ENCODE measurements at regions not wholly inside any gene's neighbourhood (a gene's known extent, or its start where the extent isn't known, plus 50 kb on each side); places are given as distances from the start of the nearest gene placed in this dataset.
"Not testable (repeated sequence)": the region's sequence is repeated elsewhere in the genome, so short reads cannot be mapped to it uniquely, and the experiment has no call there.

DNA sequence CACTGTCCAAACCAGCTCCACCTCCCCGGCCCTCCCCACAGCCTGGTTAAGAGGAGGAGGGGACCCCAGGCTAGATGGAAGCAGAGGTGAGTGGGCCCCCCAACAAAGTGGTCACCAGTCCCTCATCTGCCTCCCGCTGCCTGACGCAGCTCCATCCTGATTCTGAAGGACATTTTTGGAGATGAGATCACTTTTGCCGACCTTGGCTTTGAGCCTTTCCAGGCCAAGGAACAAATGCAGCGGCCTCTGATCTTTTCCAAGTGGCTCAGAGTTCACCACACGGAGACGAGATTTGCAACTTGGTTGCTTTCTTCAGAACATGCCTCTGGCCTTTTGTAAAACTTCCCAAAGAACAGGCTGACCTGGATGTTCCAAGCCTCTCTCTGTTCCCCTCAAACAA, 223.1 kb downstream of the NPHP4 start:
- TF ChIP-seq, protein P1, sequence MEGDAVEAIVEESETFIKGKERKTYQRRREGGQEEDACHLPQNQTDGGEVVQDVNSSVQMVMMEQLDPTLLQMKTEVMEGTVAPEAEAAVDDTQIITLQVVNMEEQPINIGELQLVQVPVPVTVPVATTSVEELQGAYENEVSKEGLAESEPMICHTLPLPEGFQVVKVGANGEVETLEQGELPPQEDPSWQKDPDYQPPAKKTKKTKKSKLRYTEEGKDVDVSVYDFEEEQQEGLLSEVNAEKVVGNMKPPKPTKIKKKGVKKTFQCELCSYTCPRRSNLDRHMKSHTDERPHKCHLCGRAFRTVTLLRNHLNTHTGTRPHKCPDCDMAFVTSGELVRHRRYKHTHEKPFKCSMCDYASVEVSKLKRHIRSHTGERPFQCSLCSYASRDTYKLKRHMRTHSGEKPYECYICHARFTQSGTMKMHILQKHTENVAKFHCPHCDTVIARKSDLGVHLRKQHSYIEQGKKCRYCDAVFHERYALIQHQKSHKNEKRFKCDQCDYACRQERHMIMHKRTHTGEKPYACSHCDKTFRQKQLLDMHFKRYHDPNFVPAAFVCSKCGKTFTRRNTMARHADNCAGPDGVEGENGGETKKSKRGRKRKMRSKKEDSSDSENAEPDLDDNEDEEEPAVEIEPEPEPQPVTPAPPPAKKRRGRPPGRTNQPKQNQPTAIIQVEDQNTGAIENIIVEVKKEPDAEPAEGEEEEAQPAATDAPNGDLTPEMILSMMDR (IDR thresholded peaks at IDR 0.05; ENCODE audit: insufficient read depth, low read depth, low read length, missing control alignments): no peak
- DNase-seq (ENCODE audit: low read depth): no peak
- no peak overlapping the region for H3K4me3 ChIP-seq (ENCODE audit: low read depth, low read length)

DNA sequence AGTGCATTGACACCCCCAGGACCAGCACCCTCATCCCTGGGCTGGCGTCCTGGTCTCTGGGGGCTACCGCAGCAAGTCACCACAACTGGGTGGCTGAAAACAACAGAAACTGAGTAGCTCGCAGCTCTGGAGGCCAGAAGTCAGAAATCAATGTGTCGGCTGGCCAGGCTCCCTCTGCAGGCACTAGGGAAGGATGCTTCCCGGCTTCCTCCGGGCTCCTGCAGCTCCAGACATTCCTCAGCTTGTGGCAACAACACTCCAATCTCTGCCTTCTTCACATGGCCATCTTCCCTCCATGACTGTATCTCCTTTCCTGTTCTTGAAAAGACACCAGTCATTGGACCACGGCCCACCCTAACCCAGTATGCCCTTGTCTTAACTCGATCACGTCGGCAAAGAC, 224.2 kb downstream of the NPHP4 start:
- H3K4me3 ChIP-seq (ENCODE audit: low read depth, low read length): no peak overlapping the region
- DNase-seq (ENCODE audit: low read depth): no peak
- TF ChIP-seq, protein P1 (IDR thresholded peaks at IDR 0.05; ENCODE audit: insufficient read depth, low read depth, low read length, missing control alignments): no peak

DNA sequence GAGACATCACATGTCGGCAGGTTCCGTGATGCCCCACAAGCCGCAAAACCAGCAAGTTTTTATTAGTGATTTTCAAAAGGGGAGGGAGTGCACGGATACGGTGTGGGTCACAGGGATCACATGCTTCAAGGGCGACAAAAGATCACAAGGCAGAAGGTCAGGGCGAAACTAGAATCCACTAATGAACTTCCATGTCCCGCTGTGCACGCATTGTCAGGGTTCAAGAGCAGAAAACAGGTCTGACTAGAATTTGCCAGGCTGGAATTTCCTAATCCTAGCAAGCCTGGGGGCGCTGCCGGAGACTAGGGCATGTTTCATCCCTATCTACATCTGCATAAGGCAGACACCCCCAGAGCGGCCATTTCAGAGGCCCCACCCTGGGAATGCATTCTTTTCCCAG, 225.2 kb downstream of the NPHP4 start:
- not testable (repeated sequence) for DNase-seq (ENCODE audit: low read depth); H3K4me3 ChIP-seq (ENCODE audit: low read depth, low read length)

DNA sequence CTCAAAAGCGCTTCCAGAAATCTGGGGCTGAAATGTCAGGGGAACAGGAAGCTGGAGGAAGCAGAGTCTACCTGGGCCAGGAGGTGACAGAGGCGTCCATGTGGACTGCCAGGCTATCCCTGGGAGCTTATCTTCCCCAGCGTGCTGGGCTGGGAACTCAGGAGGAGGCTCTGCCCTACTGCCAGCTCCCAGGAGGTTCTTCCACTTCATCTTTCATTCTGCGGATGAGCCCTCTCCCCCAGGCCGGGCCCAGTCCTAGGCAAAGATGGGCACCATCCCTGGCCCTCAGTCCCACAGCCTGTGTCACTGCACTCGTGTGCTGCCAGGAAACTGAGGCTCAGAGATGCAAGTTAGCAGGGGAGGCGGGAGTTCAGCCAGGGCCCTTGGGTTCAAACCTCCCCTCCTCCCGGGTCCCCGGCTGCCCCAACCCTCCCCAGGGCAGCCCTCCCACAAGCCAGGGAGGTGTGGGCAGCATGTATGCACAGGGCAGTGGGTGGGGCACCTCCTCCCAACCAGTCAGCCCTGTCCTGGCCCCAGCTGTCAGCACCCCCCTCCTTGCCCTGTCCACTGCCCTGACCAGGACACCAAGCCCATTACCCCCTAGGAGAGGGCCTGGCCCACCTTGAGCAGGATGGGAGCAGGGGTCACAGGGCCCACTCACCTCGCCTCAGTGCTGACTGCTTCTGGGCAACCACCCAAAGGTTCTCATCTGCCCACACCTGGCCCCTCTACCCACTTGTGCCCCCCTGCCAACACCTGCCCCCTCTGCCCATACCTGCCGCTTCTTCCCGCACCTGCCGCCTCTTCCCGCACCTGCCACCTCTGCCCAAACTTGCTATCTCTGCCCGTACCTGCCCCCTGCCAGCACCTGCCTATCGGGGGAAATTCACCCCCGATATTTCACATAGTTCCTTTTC, 226.0 kb downstream of the NPHP4 start:
- TF ChIP-seq, protein P1 (IDR thresholded peaks at IDR 0.05; ENCODE audit: insufficient read depth, low read depth, low read length, missing control alignments): no peak
- no peak for DNase-seq (ENCODE audit: low read depth)
- no peak overlapping the region for H3K4me3 ChIP-seq (ENCODE audit: low read depth, low read length)

DNA sequence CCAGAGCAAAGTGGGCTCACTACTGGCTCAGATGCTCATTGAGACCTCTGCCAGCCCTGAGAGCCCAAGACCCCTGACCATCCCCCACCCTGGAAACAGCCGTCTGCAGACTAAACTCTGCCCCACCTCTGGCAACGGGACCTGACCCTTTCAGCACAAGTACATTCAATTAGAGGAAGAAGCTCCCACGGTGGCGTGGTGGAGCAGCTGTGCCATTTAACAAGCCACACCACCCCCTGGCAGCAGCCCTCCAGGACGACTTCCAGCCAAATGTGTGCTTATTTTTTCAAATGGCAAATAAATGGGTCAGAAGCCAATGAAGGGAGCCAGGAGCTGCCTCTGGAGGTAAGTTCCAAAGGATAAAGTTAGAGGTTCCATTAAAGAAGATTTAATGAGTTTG, 226.7 kb downstream of the NPHP4 start:
- TF ChIP-seq, protein P1 (IDR thresholded peaks at IDR 0.05; ENCODE audit: insufficient read depth, low read depth, low read length, missing control alignments): no peak
- DNase-seq (ENCODE audit: low read depth): no peak
- no peak overlapping the region for H3K4me3 ChIP-seq (ENCODE audit: low read depth, low read length)

DNA sequence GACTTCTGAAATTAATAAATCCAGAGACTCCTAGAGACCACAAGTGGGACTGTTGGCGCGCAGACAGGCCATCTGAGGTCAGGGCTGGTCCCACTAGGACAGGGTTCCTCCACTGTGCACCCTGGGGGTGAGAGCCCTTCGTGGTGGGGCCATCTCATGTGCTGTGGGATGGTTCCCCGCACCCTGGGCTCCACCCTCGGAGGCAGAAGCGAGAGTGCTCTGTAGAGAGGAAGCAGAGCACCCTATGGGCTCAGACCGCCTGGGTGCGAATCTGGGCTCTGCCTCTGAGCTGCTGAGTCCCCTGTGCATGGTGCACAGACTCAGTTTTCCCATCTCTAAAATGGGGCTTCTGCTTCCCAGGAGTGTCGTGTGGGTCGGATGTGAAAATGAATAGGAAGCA, 227.3 kb downstream of the NPHP4 start:
- TF ChIP-seq, protein P1 (IDR thresholded peaks at IDR 0.05; ENCODE audit: insufficient read depth, low read depth, low read length, missing control alignments): no peak
- H3K4me3 ChIP-seq (ENCODE audit: low read depth, low read length): no peak overlapping the region
- no peak for DNase-seq (ENCODE audit: low read depth)

DNA sequence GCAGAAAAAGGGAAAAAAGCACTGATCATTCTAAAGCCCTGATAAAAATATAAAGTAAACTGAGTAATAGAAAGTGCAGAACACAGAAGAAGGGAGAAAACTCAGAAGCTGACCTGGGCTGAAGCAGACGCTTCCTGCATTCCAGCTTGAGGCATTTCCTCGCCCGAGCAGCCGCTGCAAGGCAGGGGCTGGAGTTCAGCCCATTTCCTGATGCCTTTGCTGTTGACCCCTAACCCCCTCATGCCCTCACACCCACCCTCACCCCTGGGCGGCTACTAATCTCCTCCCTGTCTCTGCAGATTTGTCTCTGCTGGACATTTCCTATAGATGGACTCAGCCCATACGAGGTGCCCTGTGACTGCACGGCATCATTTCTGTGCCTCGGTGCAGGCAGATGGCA, 227.8 kb downstream of the NPHP4 start:
- H3K4me3 ChIP-seq (ENCODE audit: low read depth, low read length): no peak overlapping the region
- no peak for DNase-seq (ENCODE audit: low read depth)
- TF ChIP-seq, protein P1 (IDR thresholded peaks at IDR 0.05; ENCODE audit: insufficient read depth, low read depth, low read length, missing control alignments): no peak

Measured in GM12865 (cell line).